GM12878 (cell line): ENCODE measurements at regions not wholly inside any gene's neighbourhood (a gene's known extent, or its start where the extent isn't known, plus 50 kb on each side); places are given as distances from the start of the nearest gene placed in this dataset.

ENCODE experiments used
- CTCF ChIP-seq, 3 experiments: IDR thresholded peaks in 2 of 3; conservative IDR thresholded peaks in 1 of 3; 2 replicates each; pipeline ENCODE4 v1.5.1; 2011; ENCODE audit warnings: low read depth in 3 of 3, low read length in 3 of 3, mild to moderate bottlenecking in 3 of 3, control low read depth in 2 of 3, moderate library complexity in 2 of 3, inconsistent platforms in 1 of 3, mixed read lengths in 1 of 3; ENCODE audit not compliant: control insufficient read depth in 2 of 3, insufficient read depth in 1 of 3; ENCODE audit errors: extremely low read depth in 1 of 3
- JUND ChIP-seq: IDR thresholded peaks from 2 replicates; pipeline ENCODE4 v1.6.1; 2012; ENCODE audit warnings: low read depth, mild to moderate bottlenecking, low read length, improper control_type of control experiment, moderate library complexity
- POLR2A ChIP-seq: IDR thresholded peaks from 2 replicates; pipeline ENCODE4 v1.6.1; 2011; ENCODE audit warnings: low read depth, mild to moderate bottlenecking, low read length
- TF ChIP-seq, protein P1 (sequence below): fragments of 450-650 bp; conservative IDR thresholded peaks from 2 replicates; pipeline ENCODE4 v1.6.1; 2017; ENCODE audit warnings: mild to moderate bottlenecking, moderate library complexity
- TF ChIP-seq, protein P2 (sequence below): IDR thresholded peaks from 2 replicates; pipeline ENCODE4 v1.6.1; 2011; ENCODE audit warnings: borderline replicate concordance, low read depth, mild to moderate bottlenecking, moderate library complexity, mixed read lengths, low read length; ENCODE audit not compliant: insufficient read depth; ENCODE audit errors: extremely low read length

DNA sequence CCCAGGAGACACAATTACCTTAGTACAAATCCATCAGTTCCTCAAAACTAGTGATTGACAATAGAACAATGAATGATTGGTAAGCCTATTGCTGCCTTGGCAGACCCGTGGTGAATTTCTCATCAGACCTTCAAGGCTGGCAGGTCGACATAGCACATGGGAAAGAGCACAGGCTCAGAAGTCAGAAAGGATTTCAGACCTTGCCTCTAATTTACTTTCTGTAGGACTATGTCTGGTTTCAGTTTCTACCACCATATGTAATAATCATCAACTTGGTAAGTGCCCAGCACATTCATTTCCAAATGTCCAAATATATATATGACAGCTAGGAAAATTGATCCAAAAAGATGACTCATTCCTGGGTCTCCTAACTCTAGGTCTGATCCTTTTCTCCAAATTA, 62.5 kb upstream of the GRHL3 start:
- TF ChIP-seq, protein P1, sequence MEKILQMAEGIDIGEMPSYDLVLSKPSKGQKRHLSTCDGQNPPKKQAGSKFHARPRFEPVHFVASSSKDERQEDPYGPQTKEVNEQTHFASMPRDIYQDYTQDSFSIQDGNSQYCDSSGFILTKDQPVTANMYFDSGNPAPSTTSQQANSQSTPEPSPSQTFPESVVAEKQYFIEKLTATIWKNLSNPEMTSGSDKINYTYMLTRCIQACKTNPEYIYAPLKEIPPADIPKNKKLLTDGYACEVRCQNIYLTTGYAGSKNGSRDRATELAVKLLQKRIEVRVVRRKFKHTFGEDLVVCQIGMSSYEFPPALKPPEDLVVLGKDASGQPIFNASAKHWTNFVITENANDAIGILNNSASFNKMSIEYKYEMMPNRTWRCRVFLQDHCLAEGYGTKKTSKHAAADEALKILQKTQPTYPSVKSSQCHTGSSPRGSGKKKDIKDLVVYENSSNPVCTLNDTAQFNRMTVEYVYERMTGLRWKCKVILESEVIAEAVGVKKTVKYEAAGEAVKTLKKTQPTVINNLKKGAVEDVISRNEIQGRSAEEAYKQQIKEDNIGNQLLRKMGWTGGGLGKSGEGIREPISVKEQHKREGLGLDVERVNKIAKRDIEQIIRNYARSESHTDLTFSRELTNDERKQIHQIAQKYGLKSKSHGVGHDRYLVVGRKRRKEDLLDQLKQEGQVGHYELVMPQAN, result no peak
- TF ChIP-seq CTCF (IDR thresholded peaks at IDR 0.05 in 2 of 3, conservative IDR thresholded peaks at IDR 0.05 in 1 of 3; ENCODE audit: control insufficient read depth in 2 of 3, extremely low read depth in 1 of 3, insufficient read depth in 1 of 3, low read depth in 3 of 3, low read length in 3 of 3) (no peak), POLR2A (no peak), JUND (no peak)
- TF ChIP-seq, protein P2, sequence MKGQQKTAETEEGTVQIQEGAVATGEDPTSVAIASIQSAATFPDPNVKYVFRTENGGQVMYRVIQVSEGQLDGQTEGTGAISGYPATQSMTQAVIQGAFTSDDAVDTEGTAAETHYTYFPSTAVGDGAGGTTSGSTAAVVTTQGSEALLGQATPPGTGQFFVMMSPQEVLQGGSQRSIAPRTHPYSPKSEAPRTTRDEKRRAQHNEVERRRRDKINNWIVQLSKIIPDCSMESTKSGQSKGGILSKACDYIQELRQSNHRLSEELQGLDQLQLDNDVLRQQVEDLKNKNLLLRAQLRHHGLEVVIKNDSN, result no peak
